HEK293 (cell line): ENCODE measurements at regions not wholly inside any gene's neighbourhood (a gene's known extent, or its start where the extent isn't known, plus 50 kb on each side); places are given as distances from the start of the nearest gene placed in this dataset.

ENCODE experiments used
- MYNN ChIP-seq: fragments of 450-650 bp; formaldehyde crosslinking; IDR thresholded peaks from 2 replicates; pipeline ENCODE4 v1.5.1; 2016; ENCODE audit warnings: missing biosample characterization, missing genetic modification characterization, borderline replicate concordance
- OSR2 ChIP-seq: fragments of 450-650 bp; formaldehyde crosslinking; IDR thresholded peaks from 2 replicates; pipeline ENCODE4 v1.5.1; 2016; ENCODE audit warnings: missing biosample characterization, missing genetic modification characterization
- PRDM4 ChIP-seq: fragments of 450-650 bp; formaldehyde crosslinking; IDR thresholded peaks from 2 replicates; pipeline ENCODE4 v1.5.1; 2017; ENCODE audit warnings: missing biosample characterization, missing genetic modification characterization
- ZBTB8A ChIP-seq: fragments of 450-650 bp; formaldehyde crosslinking; IDR thresholded peaks from 2 replicates; pipeline ENCODE4 v1.5.1; 2016; ENCODE audit warnings: missing biosample characterization, missing genetic modification characterization
- ZNF18 ChIP-seq: fragments of 450-650 bp; formaldehyde crosslinking; IDR thresholded peaks from 2 replicates; pipeline ENCODE4 v1.5.1; 2016; ENCODE audit warnings: missing biosample characterization, missing genetic modification characterization
- ZNF701 ChIP-seq: fragments of 450-650 bp; formaldehyde crosslinking; IDR thresholded peaks from 2 replicates; pipeline ENCODE4 v1.5.1; 2016; ENCODE audit warnings: missing biosample characterization, missing genetic modification characterization
- TF ChIP-seq, protein P1 (sequence below): fragments of 450-650 bp; formaldehyde crosslinking; IDR thresholded peaks from 2 replicates; pipeline ENCODE4 v1.5.1; 2016; ENCODE audit warnings: missing biosample characterization, missing genetic modification characterization
- TF ChIP-seq, protein P2 (sequence below): fragments of 450-650 bp; formaldehyde crosslinking; IDR thresholded peaks from 2 replicates; pipeline ENCODE4 v1.5.1; 2016; ENCODE audit warnings: missing biosample characterization, missing genetic modification characterization

GRCh38 chr1:88275259-88275862 is 408.7 kb upstream of the PKN2 start:
- TF ChIP-seq, protein P1, sequence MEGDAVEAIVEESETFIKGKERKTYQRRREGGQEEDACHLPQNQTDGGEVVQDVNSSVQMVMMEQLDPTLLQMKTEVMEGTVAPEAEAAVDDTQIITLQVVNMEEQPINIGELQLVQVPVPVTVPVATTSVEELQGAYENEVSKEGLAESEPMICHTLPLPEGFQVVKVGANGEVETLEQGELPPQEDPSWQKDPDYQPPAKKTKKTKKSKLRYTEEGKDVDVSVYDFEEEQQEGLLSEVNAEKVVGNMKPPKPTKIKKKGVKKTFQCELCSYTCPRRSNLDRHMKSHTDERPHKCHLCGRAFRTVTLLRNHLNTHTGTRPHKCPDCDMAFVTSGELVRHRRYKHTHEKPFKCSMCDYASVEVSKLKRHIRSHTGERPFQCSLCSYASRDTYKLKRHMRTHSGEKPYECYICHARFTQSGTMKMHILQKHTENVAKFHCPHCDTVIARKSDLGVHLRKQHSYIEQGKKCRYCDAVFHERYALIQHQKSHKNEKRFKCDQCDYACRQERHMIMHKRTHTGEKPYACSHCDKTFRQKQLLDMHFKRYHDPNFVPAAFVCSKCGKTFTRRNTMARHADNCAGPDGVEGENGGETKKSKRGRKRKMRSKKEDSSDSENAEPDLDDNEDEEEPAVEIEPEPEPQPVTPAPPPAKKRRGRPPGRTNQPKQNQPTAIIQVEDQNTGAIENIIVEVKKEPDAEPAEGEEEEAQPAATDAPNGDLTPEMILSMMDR (tag by site-specific recombination), result no peak
- TF ChIP-seq, protein P2, sequence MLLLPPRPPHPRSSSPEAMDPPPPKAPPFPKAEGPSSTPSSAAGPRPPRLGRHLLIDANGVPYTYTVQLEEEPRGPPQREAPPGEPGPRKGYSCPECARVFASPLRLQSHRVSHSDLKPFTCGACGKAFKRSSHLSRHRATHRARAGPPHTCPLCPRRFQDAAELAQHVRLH (tag by site-specific recombination), result no peak
- TF ChIP-seq PRDM4 (no peak), OSR2 (tag by site-specific recombination) (no peak), ZNF18 (tag by site-specific recombination) (no peak), MYNN (tag by site-specific recombination) (no peak), ZBTB8A (no peak), ZNF701 (tag by site-specific recombination) (no peak)
